Tibial nerve (tissue), 3 donors: ENCODE measurements at regions not wholly inside any gene's neighbourhood (a gene's known extent, or its start where the extent isn't known, plus 50 kb on each side); places are given as distances from the start of the nearest gene placed in this dataset.

Experiments
- POLR2A ChIP-seq, 2 donors: fragments of 450-650 bp; IDR thresholded peaks; one replicate each; pipeline ENCODE4 v1.6.1; 2017; ENCODE audit warnings: antibody characterized with exemption in 2 of 2, mild to moderate bottlenecking in 2 of 2, moderate library complexity in 2 of 2
- TF ChIP-seq, protein P1 (sequence below), 5 experiments: fragments of 200-600 bp in 3 of 5; fragments of 450-650 bp in 2 of 5; sonication (generic) in 3 of 5; IDR thresholded peaks; one replicate each; pipeline ENCODE4 v1.5.1; 2016 to 2019; ENCODE audit warnings: antibody characterized with exemption in 5 of 5, mild to moderate bottlenecking in 3 of 5, moderate library complexity in 2 of 5

DNA sequence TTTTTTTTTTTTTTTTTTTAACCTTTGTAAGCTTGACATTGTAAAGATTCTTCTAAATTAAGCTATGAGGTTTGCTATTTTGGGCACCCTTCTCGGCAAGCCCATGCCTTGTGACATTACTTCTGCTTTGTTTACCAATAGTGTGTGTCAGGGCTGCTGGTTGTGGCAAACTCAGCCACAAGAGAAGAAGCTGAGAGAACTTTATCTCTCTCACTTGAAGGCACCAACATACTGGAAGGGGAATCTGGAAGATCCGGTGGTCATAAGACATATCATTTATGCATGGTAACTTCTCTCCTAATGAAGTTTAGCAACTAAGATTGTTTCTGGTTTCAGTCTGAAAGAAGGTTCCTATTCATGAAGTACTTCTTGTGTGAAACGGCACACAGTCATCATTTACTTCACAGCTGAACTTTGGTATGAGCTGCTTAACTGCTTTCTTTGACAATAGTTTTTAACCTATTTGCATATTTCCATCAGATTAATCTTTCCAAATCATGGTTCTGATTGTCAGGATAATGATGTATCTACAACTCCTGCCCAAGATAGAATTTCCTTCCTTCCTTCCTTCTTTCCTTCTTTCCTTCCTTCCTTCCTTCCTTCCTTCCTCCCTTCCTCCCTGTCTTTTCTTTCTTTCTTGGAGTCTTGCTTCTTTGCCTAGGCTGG lies 189.3 kb downstream of the NFKBIZ start:
- TF ChIP-seq POLR2A (IDR thresholded peaks at IDR 0.05) = no peak
- TF ChIP-seq, protein P1, sequence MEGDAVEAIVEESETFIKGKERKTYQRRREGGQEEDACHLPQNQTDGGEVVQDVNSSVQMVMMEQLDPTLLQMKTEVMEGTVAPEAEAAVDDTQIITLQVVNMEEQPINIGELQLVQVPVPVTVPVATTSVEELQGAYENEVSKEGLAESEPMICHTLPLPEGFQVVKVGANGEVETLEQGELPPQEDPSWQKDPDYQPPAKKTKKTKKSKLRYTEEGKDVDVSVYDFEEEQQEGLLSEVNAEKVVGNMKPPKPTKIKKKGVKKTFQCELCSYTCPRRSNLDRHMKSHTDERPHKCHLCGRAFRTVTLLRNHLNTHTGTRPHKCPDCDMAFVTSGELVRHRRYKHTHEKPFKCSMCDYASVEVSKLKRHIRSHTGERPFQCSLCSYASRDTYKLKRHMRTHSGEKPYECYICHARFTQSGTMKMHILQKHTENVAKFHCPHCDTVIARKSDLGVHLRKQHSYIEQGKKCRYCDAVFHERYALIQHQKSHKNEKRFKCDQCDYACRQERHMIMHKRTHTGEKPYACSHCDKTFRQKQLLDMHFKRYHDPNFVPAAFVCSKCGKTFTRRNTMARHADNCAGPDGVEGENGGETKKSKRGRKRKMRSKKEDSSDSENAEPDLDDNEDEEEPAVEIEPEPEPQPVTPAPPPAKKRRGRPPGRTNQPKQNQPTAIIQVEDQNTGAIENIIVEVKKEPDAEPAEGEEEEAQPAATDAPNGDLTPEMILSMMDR (IDR thresholded peaks at IDR 0.05) = no peak
